AG04450 (cell line): ENCODE measurements at regions not wholly inside any gene's neighbourhood (a gene's known extent, or its start where the extent isn't known, plus 50 kb on each side); places are given as distances from the start of the nearest gene placed in this dataset.
"Not testable (repeated sequence)": the region's sequence is repeated elsewhere in the genome, so short reads cannot be mapped to it uniquely, and the experiment has no call there.

ENCODE experiments used
- CTCF ChIA-PET: fragments of 300-600, 350-600 bp; formaldehyde crosslinking; extraction: SDS; loops from one replicate; lab custom pipeline; 2022; ENCODE audit warnings: antibody characterized with exemption, inconsistent platforms; lab: Charles Lee
- POLR2A ChIA-PET: fragments of 350-600 bp; formaldehyde crosslinking; extraction: SDS; loops from one replicate; lab custom pipeline; 2021; ENCODE audit warnings: antibody characterized with exemption, inconsistent platforms; lab: Yijun Ruan, JAX
- DNase-seq: peaks from one replicate; pipeline ENCODE4 v3.0.0-alpha.2; 2011; ENCODE audit warnings: low read depth, low spot score
- H3K27ac ChIP-seq: one replicate; pipeline ENCODE4 v1.5.1; 2012; ENCODE audit warnings: low read depth, low read length, control low read depth
- H3K27me3 ChIP-seq: one replicate; pipeline ENCODE4 v1.6.0; 2012; ENCODE audit warnings: low read length; ENCODE audit not compliant: control insufficient read depth, insufficient read depth
- H3K4me3 ChIP-seq: 2 replicates; pipeline ENCODE4 v1.5.1; 2011; ENCODE audit warnings: mild to moderate bottlenecking, low read depth, low read length, control low read depth
- H3K9me3 ChIP-seq: 2 replicates; pipeline ENCODE4 v1.5.1; 2012; ENCODE audit warnings: low read length; ENCODE audit not compliant: control insufficient read depth, insufficient read depth
- TF ChIP-seq, protein P1 (sequence below): IDR thresholded peaks from 2 replicates; pipeline ENCODE4 v1.5.1; 2011; ENCODE audit warnings: low read depth, low read length, control low read depth, inconsistent platforms

DNA sequence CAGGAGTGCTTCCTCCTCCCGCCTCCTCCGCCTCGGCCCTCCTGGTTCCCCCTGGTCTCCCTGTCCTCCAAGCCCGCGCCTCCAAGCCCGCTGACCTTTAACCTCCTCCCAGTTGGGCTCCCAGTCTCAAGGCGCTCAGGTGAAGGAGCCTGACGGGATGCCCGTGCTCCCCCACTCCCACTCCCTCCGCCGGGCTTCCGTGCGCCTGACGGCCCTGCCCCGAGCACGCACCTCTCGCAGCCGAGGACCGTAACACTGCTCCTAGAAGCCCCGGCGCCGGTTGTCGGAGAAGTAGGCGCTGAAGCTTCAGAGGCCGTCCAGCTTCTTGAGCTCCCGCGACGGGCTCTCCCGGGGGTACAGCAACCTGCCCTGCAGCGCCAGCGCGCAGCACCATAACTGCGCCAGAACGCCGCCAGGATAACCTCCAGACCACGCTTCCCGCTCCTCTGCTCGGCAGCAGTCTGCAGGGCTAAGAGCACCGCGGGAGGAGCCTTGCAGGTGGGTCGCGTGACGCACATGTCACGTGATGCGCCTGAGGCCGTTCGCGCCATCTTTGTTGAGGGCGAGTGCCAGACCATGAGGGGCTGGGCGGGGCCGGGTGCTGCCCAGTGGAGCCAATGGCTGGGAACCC is 71.0 kb upstream of the ZNF479 start:
- CTCF ChIA-PET = no interaction called here
- Histone ChIP-seq H3K27ac (no peak overlapping the region), H3K27me3 (no peaks in the 10 kb centered on the region), H3K9me3 (peaks cover 76% of the 10 kb centered on the region), H3K4me3 (no peak overlapping the region)
- TF ChIP-seq, protein P1, sequence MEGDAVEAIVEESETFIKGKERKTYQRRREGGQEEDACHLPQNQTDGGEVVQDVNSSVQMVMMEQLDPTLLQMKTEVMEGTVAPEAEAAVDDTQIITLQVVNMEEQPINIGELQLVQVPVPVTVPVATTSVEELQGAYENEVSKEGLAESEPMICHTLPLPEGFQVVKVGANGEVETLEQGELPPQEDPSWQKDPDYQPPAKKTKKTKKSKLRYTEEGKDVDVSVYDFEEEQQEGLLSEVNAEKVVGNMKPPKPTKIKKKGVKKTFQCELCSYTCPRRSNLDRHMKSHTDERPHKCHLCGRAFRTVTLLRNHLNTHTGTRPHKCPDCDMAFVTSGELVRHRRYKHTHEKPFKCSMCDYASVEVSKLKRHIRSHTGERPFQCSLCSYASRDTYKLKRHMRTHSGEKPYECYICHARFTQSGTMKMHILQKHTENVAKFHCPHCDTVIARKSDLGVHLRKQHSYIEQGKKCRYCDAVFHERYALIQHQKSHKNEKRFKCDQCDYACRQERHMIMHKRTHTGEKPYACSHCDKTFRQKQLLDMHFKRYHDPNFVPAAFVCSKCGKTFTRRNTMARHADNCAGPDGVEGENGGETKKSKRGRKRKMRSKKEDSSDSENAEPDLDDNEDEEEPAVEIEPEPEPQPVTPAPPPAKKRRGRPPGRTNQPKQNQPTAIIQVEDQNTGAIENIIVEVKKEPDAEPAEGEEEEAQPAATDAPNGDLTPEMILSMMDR = no peak
- POLR2A ChIA-PET = no interaction called here
- no peak for DNase-seq

DNA sequence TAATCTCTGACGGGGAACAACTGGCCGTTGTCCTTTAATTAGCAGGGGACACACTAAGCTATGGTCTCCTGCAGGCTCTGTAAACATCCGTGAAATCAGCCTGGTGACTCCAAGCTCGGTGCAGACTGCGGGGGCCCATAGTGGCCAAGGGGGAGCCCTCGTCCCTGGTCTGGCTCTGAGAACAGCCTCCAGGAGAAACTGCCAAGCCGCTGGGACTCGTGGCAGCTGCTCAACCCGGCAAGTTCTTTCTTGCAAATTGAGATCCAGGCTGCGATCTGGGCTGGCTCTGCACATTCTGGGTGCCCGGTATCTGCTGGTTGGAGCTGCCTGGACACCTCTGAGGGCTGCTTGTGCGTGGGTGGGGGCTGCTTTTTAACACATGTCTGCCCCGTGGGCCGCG is 71.6 kb upstream of the ZNF479 start:
- CTCF ChIA-PET, DNase-seq, POLR2A ChIA-PET, H3K27ac ChIP-seq, H3K27me3 ChIP-seq, H3K4me3 ChIP-seq: not testable (repeated sequence)
- H3K9me3 ChIP-seq = peaks cover 80% of the 10 kb centered on the region

DNA sequence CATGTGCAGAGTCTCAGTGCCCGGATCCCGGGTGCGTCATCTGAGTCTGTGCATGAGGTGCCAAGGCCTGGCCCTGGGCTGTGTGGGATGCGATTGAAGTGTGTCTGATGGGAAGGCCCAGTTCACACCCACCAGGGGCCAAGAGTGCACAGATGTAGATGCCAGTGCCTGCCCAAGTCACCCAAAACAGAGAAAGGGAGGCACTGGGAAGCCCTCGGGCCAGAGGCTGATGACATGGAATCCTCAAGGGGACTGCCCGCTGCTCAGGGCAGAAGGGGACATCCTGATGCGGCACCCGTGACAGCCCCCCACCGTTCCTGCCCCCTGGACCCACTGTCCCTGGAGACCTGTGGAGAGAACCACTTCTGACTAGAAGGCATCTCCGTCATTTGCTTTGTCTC is 72.2 kb upstream of the ZNF479 start:
- TF ChIP-seq, protein P1 = no peak
- ChIA-PET CTCF (no interaction called here), POLR2A (no interaction called here)

DNA sequence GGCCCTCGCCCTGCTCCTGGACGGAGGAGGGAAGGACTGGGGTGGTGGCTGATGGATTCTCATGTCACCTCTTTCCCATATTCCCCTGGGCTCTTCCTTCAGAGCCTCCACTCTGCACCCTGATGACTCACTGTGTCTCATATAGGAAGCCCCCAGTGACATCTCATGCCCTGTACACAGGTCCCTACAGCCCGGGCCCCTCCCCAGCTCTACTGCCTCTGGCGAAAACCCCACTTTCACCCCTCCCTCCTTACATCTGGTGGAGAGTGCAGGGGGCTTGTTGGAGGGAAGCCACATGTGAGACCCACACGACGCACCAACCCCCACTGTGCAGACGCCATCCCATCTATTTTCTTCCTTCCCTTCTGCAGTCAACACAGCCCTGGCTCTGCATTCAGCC is 72.8 kb upstream of the ZNF479 start:
- no peak for DNase-seq
- Histone ChIP-seq H3K4me3 (no peak overlapping the region), H3K27me3 (no peaks in the 10 kb centered on the region), H3K27ac (no peak overlapping the region), H3K9me3 (peaks cover 81% of the 10 kb centered on the region)
- POLR2A ChIA-PET = no interaction called here
- TF ChIP-seq, protein P1 = no peak
- CTCF ChIA-PET = no interaction called here

More for the DNA sequence above, 72.2 kb upstream of the ZNF479 start:
- no peak for DNase-seq
- Histone ChIP-seq H3K9me3 (peaks cover 86% of the 10 kb centered on the region), H3K4me3 (no peak overlapping the region), H3K27me3 (no peaks in the 10 kb centered on the region), H3K27ac (no peak overlapping the region)

DNA sequence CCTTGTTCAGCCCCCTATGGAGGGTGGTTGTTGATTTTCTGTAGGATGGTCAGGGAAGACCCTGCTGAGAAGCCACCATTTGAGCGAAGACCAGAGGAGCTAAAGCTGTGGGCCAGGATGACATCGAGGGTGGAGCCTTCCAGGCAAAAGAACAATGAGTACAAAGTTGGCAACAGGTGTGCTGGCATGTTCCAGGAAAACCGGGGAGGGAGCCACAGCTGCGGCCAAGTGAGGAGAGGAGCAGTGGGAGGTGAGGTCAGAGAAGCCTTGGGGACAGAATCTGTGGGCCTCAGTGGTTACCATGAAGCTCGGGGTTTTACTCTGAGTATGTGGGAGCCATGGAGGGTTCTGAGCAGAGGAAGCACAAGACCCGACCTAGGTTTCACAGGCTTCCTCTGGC is 75.6 kb upstream of the ZNF479 start:
- no peak for DNase-seq
- Histone ChIP-seq H3K27me3 (no peaks in the 10 kb centered on the region), H3K27ac (no peak overlapping the region), H3K9me3 (peaks cover 78% of the 10 kb centered on the region), H3K4me3 (no peak overlapping the region)
- TF ChIP-seq, protein P1 = no peak
- ChIA-PET POLR2A (no interaction called here), CTCF (no interaction called here)
